CD4-positive, alpha-beta T cell treated with Interleukin-6 at 100 ng/mL for 8 hours (primary cell): ENCODE measurements at regions not wholly inside any gene's neighbourhood (a gene's known extent, or its start where the extent isn't known, plus 50 kb on each side); places are given as distances from the start of the nearest gene placed in this dataset.
"Not testable (repeated sequence)": the region's sequence is repeated elsewhere in the genome, so short reads cannot be mapped to it uniquely, and the experiment has no call there.

ENCODE experiments used
- DNase-seq: peaks from one replicate; pipeline ENCODE4 v3.0.0-alpha.2; 2020; ENCODE audit warnings: mixed read lengths, low spot score

GRCh38 chr10:80751940-80752339, 214.2 kb downstream of the SH2D4B start:
- DNase-seq: no peak

DNA sequence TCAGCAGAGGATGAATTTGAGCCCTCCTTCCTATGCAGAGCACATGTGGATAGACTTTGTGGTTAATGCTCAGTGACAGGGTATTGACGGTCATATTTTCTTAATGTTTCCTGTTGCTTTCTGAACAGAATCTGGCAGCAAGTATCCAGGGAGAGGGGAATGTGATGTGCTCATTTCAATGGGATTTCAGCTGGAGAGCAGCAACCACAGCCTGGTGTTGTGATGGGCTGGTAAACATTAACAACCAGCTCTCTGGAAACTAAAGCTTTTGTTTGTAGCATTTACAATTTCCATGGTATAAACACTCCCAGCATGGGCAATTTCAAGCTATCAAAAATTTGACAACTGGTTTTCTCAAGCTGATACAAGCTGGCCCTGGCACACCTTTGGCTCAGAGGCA, 215.9 kb downstream of the SH2D4B start:
- no peak for DNase-seq

- DNase-seq: no peak
Observed at GRCh38 chr10:80755893-80756292, 218.2 kb downstream of the SH2D4B start.

DNA sequence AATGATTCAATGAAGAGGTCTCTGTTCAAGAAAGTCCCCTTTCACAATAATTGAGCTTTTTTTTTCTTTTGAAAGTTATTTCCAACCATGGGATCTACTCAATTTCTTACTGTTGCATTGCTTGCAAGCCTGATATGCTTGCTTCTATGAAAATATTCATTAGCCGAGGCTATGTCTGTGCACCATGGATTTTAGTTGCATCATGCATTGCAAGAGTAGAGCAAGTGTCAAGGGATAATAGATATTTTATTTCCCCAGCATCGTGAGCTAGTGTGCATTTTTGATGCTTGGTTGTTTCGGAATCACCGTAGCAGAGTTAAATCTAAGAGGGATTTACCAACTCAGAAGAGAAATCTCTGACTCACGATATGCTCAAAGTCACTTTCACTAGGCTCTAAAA, 222.0 kb downstream of the SH2D4B start:
- no peak for DNase-seq

- DNase-seq: no peak
Observed at GRCh38 chr10:80760914-80761371, 223.2 kb downstream of the SH2D4B start.

- no peak for DNase-seq
Observed at GRCh38 chr10:80767963-80768362, 230.3 kb downstream of the SH2D4B start.

GRCh38 chr10:80769700-80770160, 232.0 kb downstream of the SH2D4B start:
- DNase-seq: no peak

GRCh38 chr10:80770239-80770638, 232.5 kb downstream of the SH2D4B start:
- DNase-seq: no peak

GRCh38 chr10:80771285-80771684, 233.6 kb downstream of the SH2D4B start:
- no peak for DNase-seq

DNA sequence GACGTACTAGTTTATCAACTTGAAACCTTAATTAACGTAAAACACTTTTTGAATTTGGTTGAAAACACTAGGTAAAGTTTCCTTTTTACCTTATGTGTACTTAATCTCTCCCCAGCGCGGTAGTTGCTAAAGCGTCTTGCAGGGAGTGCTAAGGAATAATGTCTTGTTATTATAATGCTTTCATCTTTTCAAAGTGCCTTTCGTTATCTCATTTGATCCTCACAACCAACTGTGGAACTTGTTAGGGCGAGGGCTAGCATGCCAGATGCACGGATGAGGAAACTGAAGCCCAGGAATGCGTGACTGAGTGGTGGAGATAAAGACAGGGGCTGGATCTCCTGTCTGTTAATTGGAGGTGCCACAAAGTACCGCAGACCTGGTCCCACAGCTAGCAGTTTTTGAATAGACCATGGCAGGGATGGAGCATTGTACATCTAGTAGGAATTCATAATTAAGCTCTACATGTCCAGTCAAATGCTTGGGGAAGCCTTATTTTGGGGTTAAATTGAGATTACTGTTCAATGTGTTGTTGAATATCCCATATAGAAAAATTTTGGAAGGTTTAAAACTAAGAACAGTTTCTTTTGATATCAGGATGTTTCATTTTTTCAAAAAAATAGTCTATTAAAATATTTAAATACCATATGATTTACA, 234.3 kb downstream of the SH2D4B start:
- no peak for DNase-seq

DNA sequence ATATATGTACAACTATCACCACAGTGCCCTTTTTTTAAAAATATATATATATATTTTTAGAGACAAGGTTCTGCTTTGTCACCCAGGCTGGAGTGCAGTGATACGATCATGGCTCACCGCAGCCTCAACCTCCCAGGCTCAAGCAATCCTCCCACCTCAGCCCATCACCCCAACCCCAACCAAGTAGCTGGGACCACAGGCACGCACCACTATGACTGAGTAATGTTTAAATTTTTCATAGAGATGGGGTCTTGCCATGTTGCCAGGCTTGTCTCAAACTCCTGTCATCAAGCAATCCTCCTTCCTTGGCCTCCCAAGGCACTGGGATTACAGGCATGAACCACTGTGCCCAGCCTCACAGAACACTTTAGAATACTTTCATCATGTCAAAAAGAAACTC, 234.9 kb downstream of the SH2D4B start:
- DNase-seq: no peak

GRCh38 chr10:80784695-80785094, 247.0 kb downstream of the SH2D4B start:
- no peak for DNase-seq

DNA sequence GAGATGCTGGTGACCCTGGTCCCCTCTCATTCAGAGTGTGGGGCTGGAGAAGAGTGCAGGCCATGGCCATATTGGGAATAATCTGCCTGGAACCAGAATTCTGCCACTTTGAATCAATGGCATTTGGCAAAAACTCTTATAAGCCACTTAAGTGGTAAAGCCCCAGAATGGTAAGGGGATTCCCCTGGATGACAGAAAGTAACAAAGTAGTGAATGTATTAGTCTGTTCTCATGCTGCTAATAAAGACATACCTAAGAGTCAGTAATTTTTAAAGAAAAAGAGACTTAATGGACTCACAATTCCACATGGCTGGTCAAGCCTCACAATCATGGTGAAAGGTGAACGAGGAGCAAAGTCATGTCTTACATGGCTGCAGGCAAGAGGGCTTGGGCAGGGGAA, 248.6 kb downstream of the SH2D4B start:
- DNase-seq: no peak

- no peak for DNase-seq
Observed at GRCh38 chr10:80787952-80788351, 250.2 kb downstream of the SH2D4B start.

GRCh38 chr10:80794994-80795393, 257.3 kb downstream of the SH2D4B start:
- DNase-seq: no peak

GRCh38 chr10:80805343-80806020, 267.8 kb downstream of the SH2D4B start:
- DNase-seq: no peak

DNA sequence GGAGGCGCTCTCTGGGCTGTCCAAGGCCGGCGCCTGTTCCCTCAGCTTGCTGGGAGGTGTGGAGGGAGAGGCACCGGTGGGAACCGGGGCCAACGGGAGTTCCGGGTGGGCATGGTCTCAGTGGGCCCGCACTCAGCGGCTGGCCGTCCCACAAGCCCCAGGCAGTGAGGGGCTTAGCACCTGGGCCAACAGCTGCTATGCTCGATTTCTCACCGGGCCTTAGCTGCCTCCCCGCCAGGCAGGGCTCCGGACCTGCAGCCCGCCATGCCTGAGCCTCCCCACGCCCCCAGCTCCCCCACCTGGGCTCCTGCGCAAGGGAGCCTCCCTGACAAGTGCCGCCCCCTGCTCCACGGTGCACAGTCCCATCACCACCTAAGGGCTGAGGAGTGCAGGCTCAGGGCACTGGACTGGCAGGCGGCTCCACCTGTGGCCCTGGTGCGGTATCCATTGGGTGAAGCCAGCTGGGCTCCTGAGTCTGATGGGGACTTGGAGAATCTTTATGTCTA, 276.5 kb downstream of the SH2D4B start:
- DNase-seq: no peak

DNA sequence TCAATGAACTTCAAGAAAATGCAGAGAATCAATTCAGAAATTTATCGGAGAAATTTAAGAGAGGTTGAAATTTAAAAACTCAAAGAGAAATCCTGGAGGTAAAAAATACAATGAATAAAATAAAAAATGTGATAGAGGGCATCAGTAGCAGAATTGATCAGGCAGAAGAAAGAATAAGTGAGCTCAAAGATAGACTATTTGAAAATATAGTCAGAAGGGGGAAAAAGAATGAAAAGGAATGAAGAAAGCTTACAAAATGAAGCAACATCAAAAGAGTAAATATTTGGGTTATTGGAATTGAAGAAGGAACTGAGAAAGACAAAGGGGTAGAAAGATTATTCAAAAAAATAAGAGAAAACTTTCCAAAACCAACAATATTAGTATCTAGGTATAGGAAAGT, 291.4 kb downstream of the SH2D4B start:
- no peak for DNase-seq

- DNase-seq: no peak
Observed at GRCh38 chr10:80829562-80829961, 291.9 kb downstream of the SH2D4B start.

- DNase-seq: not testable (repeated sequence)
Observed at GRCh38 chr10:80832693-80833092, 295.0 kb downstream of the SH2D4B start.

DNA sequence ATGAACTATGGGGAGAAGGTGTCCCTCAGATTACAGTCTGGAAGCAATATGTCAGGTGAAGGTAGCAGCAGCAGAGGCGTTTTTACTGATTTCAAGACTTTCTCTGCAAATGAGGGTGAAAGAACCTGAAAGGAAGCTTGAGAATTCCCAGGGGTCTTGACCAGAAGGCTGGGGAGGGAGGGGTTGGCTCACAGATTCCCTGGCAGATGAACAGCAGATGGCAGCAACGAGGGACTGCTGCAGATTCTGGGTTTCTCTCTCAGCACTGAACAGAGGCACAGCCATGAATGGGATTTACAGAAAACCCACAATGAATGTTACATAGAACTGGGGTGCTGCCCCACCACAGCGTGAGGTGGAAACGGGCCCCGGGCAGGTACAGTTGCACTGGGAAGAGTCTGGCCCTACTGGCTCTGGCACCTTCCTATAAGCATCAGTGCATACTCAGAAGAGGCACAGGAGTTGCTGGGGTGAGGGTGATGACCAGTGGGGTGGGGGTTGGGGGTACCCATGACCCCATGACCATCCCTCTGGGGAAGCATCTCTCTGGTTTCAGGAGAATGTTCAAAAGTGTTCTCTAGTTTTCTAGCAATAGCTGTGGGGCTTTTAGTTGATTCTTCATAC, 317.8 kb downstream of the SH2D4B start:
- no peak for DNase-seq

- DNase-seq: no peak
Observed at GRCh38 chr10:80856186-80856585, 318.5 kb downstream of the SH2D4B start.

DNA sequence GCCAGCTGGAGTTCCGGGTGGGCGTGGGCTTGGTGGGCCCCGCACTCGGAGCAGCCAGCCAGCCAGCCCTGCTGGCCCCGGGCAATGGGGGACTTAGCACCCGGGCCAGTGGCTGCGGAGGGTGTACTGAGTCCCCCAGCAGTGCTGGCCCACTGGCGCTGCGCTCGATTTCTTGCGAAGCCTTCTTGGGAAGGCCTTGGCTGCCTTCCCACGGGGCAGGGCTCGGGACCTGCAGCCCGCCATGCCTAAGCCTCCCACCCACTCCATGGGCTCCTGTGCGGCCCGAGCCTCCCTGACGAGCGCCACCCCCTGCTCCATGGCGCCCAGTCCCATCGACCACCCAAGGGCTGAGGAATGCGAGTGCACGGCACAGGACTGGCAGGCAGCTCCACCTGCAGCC, 321.6 kb downstream of the SH2D4B start:
- DNase-seq: not testable (repeated sequence)
